Lower lobe of right lung (tissue), 2 donors: ENCODE measurements at regions not wholly inside any gene's neighbourhood (a gene's known extent, or its start where the extent isn't known, plus 50 kb on each side); places are given as distances from the start of the nearest gene placed in this dataset.

Source experiments
- ATAC-seq, 2 donors: fragments of 200-7000 bp; cut with Tn5 transposase; one replicate each; pipeline ENCODE4 v1.9.1; 2020 to 2022; ENCODE audit warnings: mild to moderate bottlenecking in 2 of 2, moderate library complexity in 2 of 2
- DNase-seq: peaks from one replicate; pipeline ENCODE4 v3.0.0-alpha.2; 2020
- H3K27ac ChIP-seq: fragments of 200-600 bp; one replicate; pipeline ENCODE4 v1.8.0; 2022
- H3K27me3 ChIP-seq: fragments of 200-600 bp; one replicate; pipeline ENCODE4 v1.8.0; 2022; ENCODE audit warnings: low read depth
- H3K36me3 ChIP-seq: fragments of 200-600 bp; one replicate; pipeline ENCODE4 v1.8.0; 2022; ENCODE audit warnings: mild to moderate bottlenecking
- H3K4me1 ChIP-seq: fragments of 200-600 bp; one replicate; pipeline ENCODE4 v1.8.0; 2022
- H3K4me3 ChIP-seq: fragments of 200-600 bp; one replicate; pipeline ENCODE4 v1.8.0; 2022; ENCODE audit warnings: mild to moderate bottlenecking
- H3K9me3 ChIP-seq: fragments of 200-600 bp; one replicate; pipeline ENCODE4 v1.8.0; 2022
- CTCF ChIP-seq: fragments of 200-600 bp; IDR thresholded peaks from one replicate; pipeline ENCODE4 v1.8.0; 2022; ENCODE audit warnings: antibody characterized with exemption, mild to moderate bottlenecking
- intact Hi-C: fragments of 100-400 bp; cut with DNase I; formaldehyde crosslinking; loops from one replicate; pipeline ENCODE4 v1.11.0; 2022
- donor health status: DM: no; HTN: yes; CAD: no; lungs with severe emphysema.

DNA sequence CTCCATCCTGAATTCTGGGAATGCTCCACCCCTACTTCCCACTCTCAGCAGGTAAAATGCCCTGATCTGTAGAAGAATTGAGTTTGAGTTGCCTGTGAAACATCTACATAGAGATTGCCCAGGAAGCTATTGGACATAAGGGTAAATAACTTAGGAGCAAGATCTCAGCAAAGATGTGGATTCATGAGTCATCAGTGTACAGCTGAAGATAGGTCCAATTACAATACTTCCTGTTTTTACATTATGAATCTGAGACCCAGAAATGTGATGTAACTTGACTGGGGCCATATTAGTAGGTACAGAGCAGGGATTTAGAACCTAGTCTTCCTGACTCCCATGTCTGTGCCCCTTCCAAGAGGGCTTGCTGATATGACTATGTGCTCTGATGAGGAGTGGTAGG lies 79.4 kb upstream of the FNDC3A start:
- no peaks in the 10 kb centered on the region for H3K9me3 ChIP-seq
- no peak for DNase-seq
- H3K4me3 ChIP-seq, result no peak overlapping the region
- H3K27ac ChIP-seq, result no peak overlapping the region
- H3K4me1 ChIP-seq, result no peaks in the 10 kb centered on the region
- intact Hi-C loops, result no loop called here
- no peaks in the 10 kb centered on the region for H3K27me3 ChIP-seq
- no peaks in the 10 kb centered on the region for H3K36me3 ChIP-seq
- TF ChIP-seq CTCF, result no peak
- ATAC-seq, result no peak

DNA sequence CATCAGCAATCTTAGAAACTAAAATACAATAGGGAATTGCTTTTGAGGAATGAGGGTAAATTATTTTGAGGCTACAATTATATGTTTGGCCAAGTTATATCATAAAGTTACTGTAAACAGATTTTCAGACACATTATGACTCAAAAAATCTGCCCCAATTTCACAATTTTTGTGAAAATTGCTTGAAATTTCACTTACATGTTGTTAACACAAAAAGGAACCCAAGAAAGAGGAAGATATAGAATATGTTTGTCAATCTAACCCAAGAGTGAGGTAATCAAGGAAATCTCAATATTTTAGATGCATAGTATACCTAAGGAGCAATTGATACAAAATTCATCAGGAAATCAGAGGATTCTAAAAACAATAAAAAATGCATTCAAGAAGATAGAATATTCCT lies 73.9 kb upstream of the FNDC3A start:
- H3K36me3 ChIP-seq, result no peaks in the 10 kb centered on the region

DNA sequence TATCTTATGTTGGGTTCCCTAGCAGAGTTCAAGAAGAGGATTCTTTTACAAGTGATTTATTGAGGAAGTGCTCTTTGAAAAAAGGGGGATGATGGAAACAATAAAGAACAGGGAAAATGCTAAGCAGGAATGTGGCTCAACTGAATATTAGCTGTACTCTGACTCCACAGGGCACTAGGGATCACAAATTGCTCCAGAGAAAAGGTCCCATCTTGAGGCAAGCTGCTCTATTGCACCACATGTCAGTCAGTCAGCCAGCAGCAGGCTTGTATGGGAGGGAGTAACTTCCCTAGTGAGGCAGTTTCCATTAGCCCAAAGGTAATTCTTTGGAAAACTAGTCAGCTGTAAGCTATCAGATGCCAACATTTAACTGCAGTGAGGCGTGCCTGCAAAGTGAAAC lies 73.3 kb upstream of the FNDC3A start:
- intact Hi-C loops, result no loop called here
- Histone ChIP-seq H3K4me1 (no peaks in the 10 kb centered on the region), H3K4me3 (no peak overlapping the region), H3K27me3 (no peaks in the 10 kb centered on the region), H3K36me3 (no peaks in the 10 kb centered on the region), H3K9me3 (no peaks in the 10 kb centered on the region), H3K27ac (no peak overlapping the region)
- ATAC-seq (peak in 1 of 2 donors; percentile 67), DNase-seq (no peak)
- TF ChIP-seq CTCF, result no peak

More for the DNA sequence above, 73.9 kb upstream of the FNDC3A start:
- ATAC-seq (peak in 1 of 2 donors; percentile 50), DNase-seq (no peak)
- Histone ChIP-seq H3K4me1 (no peaks in the 10 kb centered on the region), H3K4me3 (no peak overlapping the region), H3K9me3 (no peaks in the 10 kb centered on the region), H3K27me3 (no peaks in the 10 kb centered on the region), H3K27ac (no peak overlapping the region)
- no peak for TF ChIP-seq CTCF
- intact Hi-C loops, result no loop called here

DNA sequence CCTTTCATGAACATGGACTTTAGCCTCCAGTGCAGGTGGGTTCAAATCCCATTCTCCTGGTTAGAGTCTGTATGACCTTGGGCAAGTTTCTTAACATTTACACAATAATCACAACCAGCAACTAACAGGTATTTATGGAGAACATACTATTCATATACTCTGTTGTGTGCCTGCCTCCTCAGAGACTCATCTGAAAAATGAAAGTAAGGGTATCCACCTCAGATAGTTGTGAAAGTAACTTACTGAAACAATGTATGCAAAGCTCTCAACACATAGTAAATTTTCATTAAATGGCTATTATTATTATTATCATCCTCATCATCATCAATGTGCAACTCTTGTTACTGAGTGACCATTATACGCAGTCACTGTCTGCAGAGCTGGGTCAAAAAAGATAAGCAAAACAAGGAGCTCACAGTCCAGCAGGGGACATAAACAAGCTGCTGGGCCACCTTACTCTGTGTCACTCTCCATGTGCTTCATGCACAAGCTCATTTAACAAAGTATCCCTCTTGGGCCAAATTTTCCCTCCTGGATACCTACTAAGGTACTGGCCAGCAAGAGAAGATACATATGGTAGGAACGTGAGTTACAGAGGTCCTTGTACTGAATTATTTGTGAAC lies 70.9 kb upstream of the FNDC3A start:
- no peak for ATAC-seq
- intact Hi-C loops, result no loop called here

DNA sequence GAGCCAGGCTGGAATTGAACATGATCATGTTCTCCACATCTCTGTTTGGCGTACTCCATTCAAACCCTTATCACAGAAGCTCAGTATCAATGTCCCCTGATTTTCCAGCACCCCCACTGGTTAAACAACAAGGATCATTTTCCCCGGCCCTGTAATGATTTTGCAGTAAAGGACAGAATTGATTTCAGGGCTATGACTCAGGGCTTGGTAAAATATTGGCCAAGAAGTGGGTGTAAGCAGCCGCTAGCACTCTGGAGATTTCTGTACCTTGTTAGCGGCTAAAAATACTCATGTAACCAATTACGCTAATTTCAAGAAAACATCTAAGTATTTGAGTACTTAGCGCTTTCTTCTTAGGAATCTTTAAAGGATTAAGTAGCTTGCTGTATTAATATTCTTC lies 69.5 kb upstream of the FNDC3A start:
- no peak for TF ChIP-seq CTCF
- Histone ChIP-seq H3K4me3 (no peak overlapping the region), H3K27me3 (no peaks in the 10 kb centered on the region), H3K36me3 (no peaks in the 10 kb centered on the region), H3K9me3 (no peaks in the 10 kb centered on the region), H3K4me1 (no peaks in the 10 kb centered on the region), H3K27ac (no peak overlapping the region)
- ATAC-seq (no peak), DNase-seq (no peak)
- intact Hi-C loops, result no loop called here

More for the DNA sequence above, 70.9 kb upstream of the FNDC3A start:
- no peaks in the 10 kb centered on the region for H3K27me3 ChIP-seq
- no peaks in the 10 kb centered on the region for H3K36me3 ChIP-seq
- H3K9me3 ChIP-seq, result no peaks in the 10 kb centered on the region
- H3K4me1 ChIP-seq, result no peaks in the 10 kb centered on the region
- no peak overlapping the region for H3K4me3 ChIP-seq
- H3K27ac ChIP-seq, result no peak overlapping the region
- TF ChIP-seq CTCF, result no peak
- DNase-seq, result no peak
